ENCODE measurements at regions not wholly inside any gene's neighbourhood (a gene's known extent, or its start where the extent isn't known, plus 50 kb on each side); places are given as distances from the start of the nearest gene placed in this dataset.

DNA sequence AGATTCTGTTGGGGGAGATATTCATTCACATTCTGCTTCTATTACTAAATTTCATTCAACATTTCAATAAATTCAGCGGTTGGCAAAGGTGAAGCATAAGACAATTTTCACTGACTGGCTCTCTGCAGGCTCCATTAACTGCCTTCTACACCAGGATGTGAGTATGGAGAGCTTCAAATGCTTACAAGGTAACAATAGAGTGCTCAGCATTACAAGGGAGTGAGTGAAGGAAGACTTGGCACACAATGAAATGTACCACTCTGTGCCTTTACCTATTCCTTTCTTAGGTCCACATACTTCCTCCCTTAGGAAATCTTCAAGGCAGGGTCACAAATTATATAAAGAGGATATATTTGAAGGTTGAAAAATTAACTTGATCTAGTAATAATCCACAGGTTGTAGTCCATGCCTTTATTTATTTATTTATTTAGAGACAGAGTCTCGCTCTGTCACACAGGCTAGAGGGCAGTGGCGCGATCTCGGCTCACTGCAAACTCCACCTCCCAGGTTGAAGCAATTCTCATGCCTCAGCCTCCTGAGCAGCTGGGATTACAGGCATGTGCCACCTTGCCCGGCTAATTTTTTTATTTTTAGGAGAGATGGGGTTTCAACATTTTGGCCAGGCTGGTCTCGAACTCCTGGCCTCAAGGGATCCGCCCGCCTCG lies 76.6 kb upstream of the FAM169A start:
- Histone ChIP-seq H3K4me1 (ENCODE audit: control insufficient read depth, insufficient read depth, low read length) (no peaks in the 10 kb centered on the region), H3K27me3 (ENCODE audit: control insufficient read depth, insufficient read depth, low read length) (peaks cover 16% of the 10 kb centered on the region; the same call in 1 of the 2 replicates), H3K36me3 (ENCODE audit: control insufficient read depth, insufficient read depth, low read length) (no peaks in the 10 kb centered on the region), H3K4me3 (ENCODE audit: low read depth in 2 of 2, low read length in 2 of 2) (no peak overlapping the region), H3K9me3 (ENCODE audit: control insufficient read depth, insufficient read depth, low read depth, low read length) (no peaks in the 10 kb centered on the region), H3K27ac (ENCODE audit: low read length) (no peak overlapping the region)
- ChIA-PET POLR2A (no interaction called here), CTCF (no interaction called here)
- DNase-seq (ENCODE audit: low read depth, low spot score) = no peak
- intact Hi-C loops (cut with micrococcal nuclease; ENCODE audit: unreplicated experiment) = no loop called here
- no peak for ATAC-seq
- TF ChIP-seq, protein P1, sequence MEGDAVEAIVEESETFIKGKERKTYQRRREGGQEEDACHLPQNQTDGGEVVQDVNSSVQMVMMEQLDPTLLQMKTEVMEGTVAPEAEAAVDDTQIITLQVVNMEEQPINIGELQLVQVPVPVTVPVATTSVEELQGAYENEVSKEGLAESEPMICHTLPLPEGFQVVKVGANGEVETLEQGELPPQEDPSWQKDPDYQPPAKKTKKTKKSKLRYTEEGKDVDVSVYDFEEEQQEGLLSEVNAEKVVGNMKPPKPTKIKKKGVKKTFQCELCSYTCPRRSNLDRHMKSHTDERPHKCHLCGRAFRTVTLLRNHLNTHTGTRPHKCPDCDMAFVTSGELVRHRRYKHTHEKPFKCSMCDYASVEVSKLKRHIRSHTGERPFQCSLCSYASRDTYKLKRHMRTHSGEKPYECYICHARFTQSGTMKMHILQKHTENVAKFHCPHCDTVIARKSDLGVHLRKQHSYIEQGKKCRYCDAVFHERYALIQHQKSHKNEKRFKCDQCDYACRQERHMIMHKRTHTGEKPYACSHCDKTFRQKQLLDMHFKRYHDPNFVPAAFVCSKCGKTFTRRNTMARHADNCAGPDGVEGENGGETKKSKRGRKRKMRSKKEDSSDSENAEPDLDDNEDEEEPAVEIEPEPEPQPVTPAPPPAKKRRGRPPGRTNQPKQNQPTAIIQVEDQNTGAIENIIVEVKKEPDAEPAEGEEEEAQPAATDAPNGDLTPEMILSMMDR (IDR thresholded peaks at IDR 0.05) = no peak
- TF ChIP-seq POLR2AphosphoS5 (IDR thresholded peaks at IDR 0.05; ENCODE audit: low read depth, low read length) (no peak), SIN3A (IDR thresholded peaks at IDR 0.05; ENCODE audit: borderline replicate concordance, insufficient read depth, low read depth, low read length) (no peak), TCF7L2 (IDR thresholded peaks at IDR 0.05; ENCODE audit: low read depth, low read length) (no peak)
- TF ChIP-seq, protein P2, sequence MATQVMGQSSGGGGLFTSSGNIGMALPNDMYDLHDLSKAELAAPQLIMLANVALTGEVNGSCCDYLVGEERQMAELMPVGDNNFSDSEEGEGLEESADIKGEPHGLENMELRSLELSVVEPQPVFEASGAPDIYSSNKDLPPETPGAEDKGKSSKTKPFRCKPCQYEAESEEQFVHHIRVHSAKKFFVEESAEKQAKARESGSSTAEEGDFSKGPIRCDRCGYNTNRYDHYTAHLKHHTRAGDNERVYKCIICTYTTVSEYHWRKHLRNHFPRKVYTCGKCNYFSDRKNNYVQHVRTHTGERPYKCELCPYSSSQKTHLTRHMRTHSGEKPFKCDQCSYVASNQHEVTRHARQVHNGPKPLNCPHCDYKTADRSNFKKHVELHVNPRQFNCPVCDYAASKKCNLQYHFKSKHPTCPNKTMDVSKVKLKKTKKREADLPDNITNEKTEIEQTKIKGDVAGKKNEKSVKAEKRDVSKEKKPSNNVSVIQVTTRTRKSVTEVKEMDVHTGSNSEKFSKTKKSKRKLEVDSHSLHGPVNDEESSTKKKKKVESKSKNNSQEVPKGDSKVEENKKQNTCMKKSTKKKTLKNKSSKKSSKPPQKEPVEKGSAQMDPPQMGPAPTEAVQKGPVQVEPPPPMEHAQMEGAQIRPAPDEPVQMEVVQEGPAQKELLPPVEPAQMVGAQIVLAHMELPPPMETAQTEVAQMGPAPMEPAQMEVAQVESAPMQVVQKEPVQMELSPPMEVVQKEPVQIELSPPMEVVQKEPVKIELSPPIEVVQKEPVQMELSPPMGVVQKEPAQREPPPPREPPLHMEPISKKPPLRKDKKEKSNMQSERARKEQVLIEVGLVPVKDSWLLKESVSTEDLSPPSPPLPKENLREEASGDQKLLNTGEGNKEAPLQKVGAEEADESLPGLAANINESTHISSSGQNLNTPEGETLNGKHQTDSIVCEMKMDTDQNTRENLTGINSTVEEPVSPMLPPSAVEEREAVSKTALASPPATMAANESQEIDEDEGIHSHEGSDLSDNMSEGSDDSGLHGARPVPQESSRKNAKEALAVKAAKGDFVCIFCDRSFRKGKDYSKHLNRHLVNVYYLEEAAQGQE (IDR thresholded peaks at IDR 0.05; ENCODE audit: insufficient read depth in 1 of 2, low read depth in 2 of 2, low read length in 1 of 2) = no peak
- BruUV-seq (replicated peaks) = no TSS peak
- in situ Hi-C loops (cut with HindIII; ENCODE audit: low pct_unique_long_range_greater_than_20kb, low sequenced_read_pairs) = no loop called here

DNA sequence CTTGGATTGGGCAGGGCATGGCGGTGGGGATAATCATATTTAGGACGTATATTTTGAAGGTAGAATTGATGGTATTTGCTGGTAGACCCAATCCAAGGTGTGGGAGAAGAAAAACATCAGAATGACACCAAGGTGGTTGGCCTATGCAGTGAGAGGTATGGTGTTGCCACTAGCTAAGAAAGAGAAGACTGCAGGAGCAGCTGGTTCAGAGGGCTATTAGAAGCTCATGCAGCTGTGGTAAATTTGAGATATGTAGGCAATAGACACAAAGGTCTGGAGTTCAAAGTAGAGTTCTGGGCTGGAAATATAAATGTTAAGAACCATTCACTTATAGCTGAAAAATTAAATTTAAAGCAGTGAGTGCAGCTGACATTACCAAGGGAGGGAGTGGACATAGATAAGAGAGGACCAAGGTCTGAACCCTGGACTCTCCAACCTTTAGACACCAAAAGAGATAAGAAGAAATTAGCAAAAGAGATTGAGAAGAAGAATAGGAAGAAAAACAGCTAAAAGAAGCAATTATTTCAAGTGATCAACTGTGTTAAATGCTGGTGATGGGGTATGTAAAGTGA lies 74.7 kb upstream of the FAM169A start:
- in situ Hi-C loops (cut with HindIII; ENCODE audit: low pct_unique_long_range_greater_than_20kb, low sequenced_read_pairs) = no loop called here
- Histone ChIP-seq H3K9me3 (ENCODE audit: control insufficient read depth, insufficient read depth, low read depth, low read length) (no peaks in the 10 kb centered on the region), H3K27ac (ENCODE audit: low read length) (no peak overlapping the region), H3K4me1 (ENCODE audit: control insufficient read depth, insufficient read depth, low read length) (no peaks in the 10 kb centered on the region), H3K36me3 (ENCODE audit: control insufficient read depth, insufficient read depth, low read length) (no peaks in the 10 kb centered on the region), H3K27me3 (ENCODE audit: control insufficient read depth, insufficient read depth, low read length) (peaks cover 13% of the 10 kb centered on the region; the same call in 1 of the 2 replicates), H3K4me3 (ENCODE audit: low read depth in 2 of 2, low read length in 2 of 2) (no peak overlapping the region)
- ChIA-PET POLR2A (no interaction called here), CTCF (no interaction called here)
- no peak for DNase-seq (ENCODE audit: low read depth, low spot score)
- no TSS peak for BruUV-seq (replicated peaks)
- ATAC-seq = no peak
- intact Hi-C loops (cut with micrococcal nuclease; ENCODE audit: unreplicated experiment) = no loop called here
- no peak for TF ChIP-seq POLR2AphosphoS5 (IDR thresholded peaks at IDR 0.05; ENCODE audit: low read depth, low read length)
- TF ChIP-seq, protein P1 (IDR thresholded peaks at IDR 0.05) = no peak
